Suprapubic skin (tissue), 4 donors: ENCODE measurements at regions not wholly inside any gene's neighbourhood (a gene's known extent, or its start where the extent isn't known, plus 50 kb on each side); places are given as distances from the start of the nearest gene placed in this dataset.

ENCODE experiments used
- DNase-seq, 2 donors: peaks; one replicate each; pipeline ENCODE4 v3.0.0-alpha.2; 2019; ENCODE audit warnings: low spot score in 2 of 2
- H3K27ac ChIP-seq: fragments of 200-600 bp; sonication (generic); one replicate; pipeline ENCODE4 v1.5.1; 2019
- H3K27me3 ChIP-seq: fragments of 200-600 bp; sonication (generic); one replicate; pipeline ENCODE4 v1.5.1; 2019
- H3K36me3 ChIP-seq: fragments of 200-600 bp; sonication (generic); one replicate; pipeline ENCODE4 v1.5.1; 2019
- H3K4me1 ChIP-seq: fragments of 200-600 bp; sonication (generic); one replicate; pipeline ENCODE4 v1.5.1; 2019
- H3K4me3 ChIP-seq: fragments of 200-600 bp; sonication (generic); one replicate; pipeline ENCODE4 v1.5.1; 2019; ENCODE audit warnings: mild to moderate bottlenecking
- H3K9me3 ChIP-seq: fragments of 200-600 bp; sonication (generic); one replicate; pipeline ENCODE4 v1.5.1; 2019
- CTCF ChIP-seq, 2 donors: fragments of 200-600 bp in 1 of 2; fragments of 450-650 bp in 1 of 2; sonication (generic) in 1 of 2; IDR thresholded peaks; one replicate each; pipeline ENCODE4 v1.5.1; 2016 to 2019; ENCODE audit warnings: antibody characterized with exemption in 2 of 2, mild to moderate bottlenecking in 1 of 2, moderate library complexity in 1 of 2
- EP300 ChIP-seq: sonication (generic); formaldehyde crosslinking; IDR thresholded peaks from one replicate; pipeline ENCODE4 v1.6.1; 2017; ENCODE audit warnings: antibody characterized with exemption
- POLR2A ChIP-seq, 2 donors: fragments of 450-650 bp; IDR thresholded peaks; one replicate each; pipeline ENCODE4 v1.6.1; 2017; ENCODE audit warnings: antibody characterized with exemption in 2 of 2, mild to moderate bottlenecking in 2 of 2, moderate library complexity in 2 of 2
- POLR2AphosphoS5 ChIP-seq, 3 donors: sonication (generic); formaldehyde crosslinking; IDR thresholded peaks; one replicate each; pipeline ENCODE4 v1.6.1; 2017; ENCODE audit warnings: antibody characterized with exemption in 3 of 3
- WGBS: methylation state at CpG from one replicate; pipeline ENCODE4 v1.1.5; 2018; 5-methylcytosine and 5-hydroxymethylcytosine counted together

DNA sequence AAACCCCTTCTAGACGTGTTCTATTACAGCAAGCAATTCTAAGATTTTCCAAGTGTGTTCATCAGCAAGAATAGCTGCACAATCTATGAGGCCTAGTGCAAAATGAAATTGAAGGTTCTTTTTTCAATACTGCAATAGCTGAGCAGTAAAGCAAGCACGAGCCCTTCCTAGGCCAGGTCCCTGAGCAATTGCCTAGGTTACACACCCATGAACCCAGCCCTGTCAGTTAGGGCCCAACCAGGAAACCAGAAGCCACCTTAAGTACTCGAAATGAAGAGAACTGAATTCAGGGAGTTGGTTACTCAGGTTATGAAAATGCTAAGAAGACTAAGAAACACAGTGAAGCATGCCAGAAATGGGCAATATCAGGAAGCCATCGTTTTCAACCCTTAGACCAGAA, 52.0 kb upstream of the VWC2 start:
- TF ChIP-seq EP300 (no peak), POLR2AphosphoS5 (IDR thresholded peaks at IDR 0.05) (no peak), POLR2A (IDR thresholded peaks at IDR 0.05) (no peak), CTCF (IDR thresholded peaks at IDR 0.05) (no peak)
- no peak for DNase-seq
- Histone ChIP-seq H3K27me3 (no peaks in the 10 kb centered on the region), H3K27ac (no peak overlapping the region), H3K9me3 (no peaks in the 10 kb centered on the region), H3K4me3 (no peak overlapping the region), H3K36me3 (no peaks in the 10 kb centered on the region), H3K4me1 (no peaks in the 10 kb centered on the region)
- 74% methylated on average over 4 of the region's 4 CpGs for WGBS
